CD4-positive, CD25-positive, alpha-beta regulatory T cell (primary cell): ENCODE measurements at regions not wholly inside any gene's neighbourhood (a gene's known extent, or its start where the extent isn't known, plus 50 kb on each side); places are given as distances from the start of the nearest gene placed in this dataset.

Experiments
- ATAC-seq, 2 donors: fragments of 150-1000 bp; cut with Tn5 transposase; one replicate each; pipeline ENCODE4 v1.10.0; 2021; ENCODE audit warnings: low read depth in 2 of 2, moderate number of reproducible peaks in 2 of 2, moderate library complexity in 1 of 2
- DNase-seq, 3 donors: peaks; one replicate each; pipeline versions ENCODE4 v3.0.0 to v3.0.0-alpha.2; 2012 to 2022; ENCODE audit warnings: mixed read lengths in 1 of 3
- H3K27ac ChIP-seq: one replicate; pipeline ENCODE4 v1.7.0; 2013; ENCODE audit warnings: mild to moderate bottlenecking, low read length; ENCODE audit not compliant: insufficient read depth, poor library complexity, severe bottlenecking
- H3K27me3 ChIP-seq: one replicate; pipeline ENCODE4 v1.7.0; 2013; ENCODE audit warnings: low read length; ENCODE audit not compliant: control insufficient read depth, insufficient read depth
- H3K36me3 ChIP-seq: one replicate; pipeline ENCODE4 v1.7.0; 2013; ENCODE audit warnings: mild to moderate bottlenecking, low read length, moderate library complexity; ENCODE audit not compliant: control insufficient read depth, insufficient read depth
- H3K4me1 ChIP-seq: 2 replicates; pipeline ENCODE4 v1.7.0; 2013; ENCODE audit warnings: mild to moderate bottlenecking, low read length; ENCODE audit not compliant: insufficient read depth, control insufficient read depth, poor library complexity, severe bottlenecking
- H3K4me3 ChIP-seq: one replicate; pipeline ENCODE4 v1.7.0; 2013; ENCODE audit warnings: low read depth, mild to moderate bottlenecking, low read length, moderate library complexity
- H3K9me3 ChIP-seq, 2 experiments: 1 replicate in 1 of 2; 2 replicates in 1 of 2; pipeline ENCODE4 v1.7.0; 2013; ENCODE audit warnings: low read length in 2 of 2, mild to moderate bottlenecking in 1 of 2, moderate library complexity in 1 of 2; ENCODE audit not compliant: control insufficient read depth in 2 of 2
- H3K27ac Mint-ChIP-seq, 3 donors: one replicate each; pipeline ENCODE4 v1.8.0; 2020 to 2022; ENCODE audit warnings: mild to moderate bottlenecking in 3 of 3, mixed read lengths in 3 of 3, moderate library complexity in 2 of 3
- H3K27me3 Mint-ChIP-seq: one replicate; pipeline ENCODE4 v1.8.0; 2022; ENCODE audit warnings: mild to moderate bottlenecking, mixed read lengths
- H3K36me3 Mint-ChIP-seq: one replicate; pipeline ENCODE4 v1.8.0; 2020; ENCODE audit warnings: mixed read lengths
- H3K4me1 Mint-ChIP-seq, 4 donors: one replicate each; pipeline ENCODE4 v1.8.0; 2020 to 2022; ENCODE audit warnings: mixed read lengths in 4 of 4, mild to moderate bottlenecking in 1 of 4
- H3K4me3 Mint-ChIP-seq, 4 donors: one replicate each; pipeline ENCODE4 v1.8.0; 2020 to 2022; ENCODE audit warnings: mild to moderate bottlenecking in 4 of 4, mixed read lengths in 4 of 4, moderate library complexity in 3 of 4
- H3K9me3 Mint-ChIP-seq, 7 donors: one replicate each; pipeline ENCODE4 v1.8.0; 2020 to 2022; ENCODE audit warnings: mixed read lengths in 7 of 7, mild to moderate bottlenecking in 3 of 7, moderate library complexity in 2 of 7

GRCh38 chr20:60446267-60447111 lies 488.3 kb downstream of the CDH26 start:
- H3K27me3 ChIP-seq = no peaks in the 10 kb centered on the region
- Mint-ChIP-seq H3K9me3 (peaks cover 0 to 2% (median 0%) of the 10 kb centered on the region in 7 donors), H3K36me3 (no peaks in the 10 kb centered on the region), H3K4me1 (peaks cover 0 to 9% (median 1%) of the 10 kb centered on the region in 4 donors), H3K27me3 (no peaks in the 10 kb centered on the region), H3K4me3 (no peak overlapping the region), H3K27ac (no peak overlapping the region)
- no peak overlapping the region for H3K4me3 ChIP-seq
- peaks cover 9% of the 10 kb centered on the region for H3K4me1 ChIP-seq
- ATAC-seq (no peak), DNase-seq (no peak)
- no peaks in the 10 kb centered on the region for H3K36me3 ChIP-seq
- no peak overlapping the region for H3K27ac ChIP-seq
- no peaks in the 10 kb centered on the region for H3K9me3 ChIP-seq

- no peaks in the 10 kb centered on the region for H3K9me3 ChIP-seq
- no peaks in the 10 kb centered on the region for H3K36me3 ChIP-seq
- H3K4me3 ChIP-seq = no peak overlapping the region
- DNase-seq (no peak), ATAC-seq (no peak)
- H3K4me3 Mint-ChIP-seq = no peak overlapping the region
- H3K27me3 Mint-ChIP-seq = no peaks in the 10 kb centered on the region
- H3K27me3 ChIP-seq = no peaks in the 10 kb centered on the region
- no peaks in the 10 kb centered on the region for H3K36me3 Mint-ChIP-seq
- H3K4me1 Mint-ChIP-seq = peaks cover 0 to 9% (median 1%) of the 10 kb centered on the region in 4 donors
- H3K4me1 ChIP-seq = peaks cover 9% of the 10 kb centered on the region
- no peak overlapping the region for H3K27ac ChIP-seq
- no peak overlapping the region for H3K27ac Mint-ChIP-seq
- peaks cover 0 to 2% (median 0%) of the 10 kb centered on the region in 7 donors for H3K9me3 Mint-ChIP-seq
Measured at GRCh38 chr20:60447703-60448102, 489.5 kb downstream of the CDH26 start.

GRCh38 chr20:60453388-60454246 lies 495.4 kb downstream of the CDH26 start:
- Mint-ChIP-seq H3K9me3 (peaks cover 0 to 4% (median 0%) of the 10 kb centered on the region in 7 donors), H3K36me3 (no peaks in the 10 kb centered on the region), H3K4me1 (no peaks in the 10 kb centered on the region), H3K27me3 (no peaks in the 10 kb centered on the region), H3K4me3 (no peak overlapping the region), H3K27ac (no peak overlapping the region)
- DNase-seq (no peak), ATAC-seq (no peak)
- Histone ChIP-seq H3K4me1 (no peaks in the 10 kb centered on the region), H3K9me3 (no peaks in the 10 kb centered on the region), H3K27ac (no peak overlapping the region), H3K4me3 (no peak overlapping the region), H3K36me3 (no peaks in the 10 kb centered on the region), H3K27me3 (no peaks in the 10 kb centered on the region)

GRCh38 chr20:60454491-60454890 lies 496.3 kb downstream of the CDH26 start:
- H3K27me3 Mint-ChIP-seq = no peaks in the 10 kb centered on the region
- no peaks in the 10 kb centered on the region for H3K27me3 ChIP-seq
- H3K27ac Mint-ChIP-seq = no peak overlapping the region
- peaks cover 0 to 4% (median 0%) of the 10 kb centered on the region in 7 donors for H3K9me3 Mint-ChIP-seq
- no peak overlapping the region for H3K4me3 Mint-ChIP-seq
- no peaks in the 10 kb centered on the region for H3K36me3 Mint-ChIP-seq
- H3K4me1 ChIP-seq = no peaks in the 10 kb centered on the region
- H3K9me3 ChIP-seq = no peaks in the 10 kb centered on the region
- H3K36me3 ChIP-seq = no peaks in the 10 kb centered on the region
- DNase-seq (no peak), ATAC-seq (no peak)
- H3K4me1 Mint-ChIP-seq = no peaks in the 10 kb centered on the region
- H3K27ac ChIP-seq = no peak overlapping the region
- H3K4me3 ChIP-seq = no peak overlapping the region

GRCh38 chr20:60455272-60455671 lies 497.0 kb downstream of the CDH26 start:
- no peak for ATAC-seq
- Histone ChIP-seq H3K4me3 (no peak overlapping the region), H3K36me3 (no peaks in the 10 kb centered on the region), H3K27me3 (no peaks in the 10 kb centered on the region), H3K9me3 (no peaks in the 10 kb centered on the region), H3K27ac (no peak overlapping the region), H3K4me1 (no peaks in the 10 kb centered on the region)
- H3K36me3 Mint-ChIP-seq = no peaks in the 10 kb centered on the region
- H3K27ac Mint-ChIP-seq = no peak overlapping the region
- no peak for DNase-seq
- H3K4me1 Mint-ChIP-seq = no peaks in the 10 kb centered on the region
- no peak overlapping the region for H3K4me3 Mint-ChIP-seq
- peaks cover 0 to 6% (median 0%) of the 10 kb centered on the region in 7 donors for H3K9me3 Mint-ChIP-seq
- no peaks in the 10 kb centered on the region for H3K27me3 Mint-ChIP-seq

- H3K9me3 Mint-ChIP-seq = peaks cover 0 to 17% (median 0%) of the 10 kb centered on the region in 7 donors
- H3K4me1 ChIP-seq = no peaks in the 10 kb centered on the region
- no peaks in the 10 kb centered on the region for H3K36me3 ChIP-seq
- no peaks in the 10 kb centered on the region for H3K27me3 Mint-ChIP-seq
- no peaks in the 10 kb centered on the region for H3K9me3 ChIP-seq
- ATAC-seq = no peak
- no peak overlapping the region for H3K27ac Mint-ChIP-seq
- DNase-seq = no peak
- H3K4me1 Mint-ChIP-seq = no peaks in the 10 kb centered on the region
- H3K4me3 ChIP-seq = no peak overlapping the region
- no peaks in the 10 kb centered on the region for H3K27me3 ChIP-seq
- no peak overlapping the region for H3K27ac ChIP-seq
- no peak overlapping the region for H3K4me3 Mint-ChIP-seq
- no peaks in the 10 kb centered on the region for H3K36me3 Mint-ChIP-seq
Measured at GRCh38 chr20:60459212-60459611, 501.0 kb downstream of the CDH26 start.

- Histone ChIP-seq H3K4me1 (no peaks in the 10 kb centered on the region), H3K4me3 (no peak overlapping the region), H3K27ac (no peak overlapping the region), H3K27me3 (no peaks in the 10 kb centered on the region), H3K36me3 (no peaks in the 10 kb centered on the region), H3K9me3 (no peaks in the 10 kb centered on the region)
- Mint-ChIP-seq H3K27me3 (no peaks in the 10 kb centered on the region), H3K4me1 (no peaks in the 10 kb centered on the region), H3K9me3 (peaks cover 0 to 17% (median 0%) of the 10 kb centered on the region in 7 donors), H3K4me3 (no peak overlapping the region), H3K36me3 (no peaks in the 10 kb centered on the region), H3K27ac (no peak overlapping the region)
- DNase-seq (no peak), ATAC-seq (no peak)
Measured at GRCh38 chr20:60461993-60462392, 503.8 kb downstream of the CDH26 start.
